C4-2B (cell line): ENCODE measurements at regions not wholly inside any gene's neighbourhood (a gene's known extent, or its start where the extent isn't known, plus 50 kb on each side); places are given as distances from the start of the nearest gene placed in this dataset.

Experiments used
- ZFX ChIP-seq: fragments of 450-650 bp; IDR thresholded peaks from 2 replicates; pipeline ENCODE4 v1.6.1; 2017
- TF ChIP-seq, protein P1 (sequence below): fragments of 450-650 bp; conservative IDR thresholded peaks from 2 replicates; pipeline ENCODE4 v1.5.1; 2017; ENCODE audit warnings: mild to moderate bottlenecking

DNA sequence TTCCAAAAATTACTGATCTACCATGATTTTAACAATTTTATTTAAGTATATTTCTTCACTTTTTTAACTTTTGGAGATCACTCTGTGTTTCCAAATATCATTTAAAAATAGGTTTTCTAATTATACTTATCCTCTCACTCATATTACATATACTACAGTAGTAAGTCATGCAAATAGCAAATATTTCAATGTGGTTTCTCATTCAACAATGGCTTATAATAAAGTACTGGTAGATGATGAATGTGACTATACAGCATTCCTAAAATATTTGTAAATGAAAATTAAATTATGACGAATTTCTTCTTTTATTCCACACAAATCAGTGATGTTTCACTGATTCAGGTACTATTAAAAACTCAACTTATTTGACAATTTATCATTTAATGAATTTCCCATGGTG is 176.3 kb upstream of the MEF2C start:
- TF ChIP-seq, protein P1, sequence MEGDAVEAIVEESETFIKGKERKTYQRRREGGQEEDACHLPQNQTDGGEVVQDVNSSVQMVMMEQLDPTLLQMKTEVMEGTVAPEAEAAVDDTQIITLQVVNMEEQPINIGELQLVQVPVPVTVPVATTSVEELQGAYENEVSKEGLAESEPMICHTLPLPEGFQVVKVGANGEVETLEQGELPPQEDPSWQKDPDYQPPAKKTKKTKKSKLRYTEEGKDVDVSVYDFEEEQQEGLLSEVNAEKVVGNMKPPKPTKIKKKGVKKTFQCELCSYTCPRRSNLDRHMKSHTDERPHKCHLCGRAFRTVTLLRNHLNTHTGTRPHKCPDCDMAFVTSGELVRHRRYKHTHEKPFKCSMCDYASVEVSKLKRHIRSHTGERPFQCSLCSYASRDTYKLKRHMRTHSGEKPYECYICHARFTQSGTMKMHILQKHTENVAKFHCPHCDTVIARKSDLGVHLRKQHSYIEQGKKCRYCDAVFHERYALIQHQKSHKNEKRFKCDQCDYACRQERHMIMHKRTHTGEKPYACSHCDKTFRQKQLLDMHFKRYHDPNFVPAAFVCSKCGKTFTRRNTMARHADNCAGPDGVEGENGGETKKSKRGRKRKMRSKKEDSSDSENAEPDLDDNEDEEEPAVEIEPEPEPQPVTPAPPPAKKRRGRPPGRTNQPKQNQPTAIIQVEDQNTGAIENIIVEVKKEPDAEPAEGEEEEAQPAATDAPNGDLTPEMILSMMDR, result no peak
- TF ChIP-seq ZFX, result no peak
